RWPE2 (cell line): ENCODE measurements at regions not wholly inside any gene's neighbourhood (a gene's known extent, or its start where the extent isn't known, plus 50 kb on each side); places are given as distances from the start of the nearest gene placed in this dataset.

Experiments used
- ATAC-seq: fragments of 200-7000 bp; cut with Tn5 transposase; 3 replicates; pipeline ENCODE4 v1.9.1; 2021; ENCODE audit warnings: low read depth
- DNase-seq: peaks from one replicate; pipeline ENCODE4 v3.0.0-alpha.2; 2020; ENCODE audit warnings: low spot score
- H3K27ac ChIP-seq: fragments of 450-650 bp; 2 replicates; pipeline ENCODE4 v1.5.1; 2017; ENCODE audit warnings: mild to moderate bottlenecking; ENCODE audit not compliant: poor library complexity, severe bottlenecking
- H3K27me3 ChIP-seq: fragments of 250-450 bp; sonication (Bioruptor Pico); 2 replicates; pipeline ENCODE4 v1.5.1; 2021; ENCODE audit warnings: mild to moderate bottlenecking, moderate library complexity; ENCODE audit not compliant: insufficient read depth, poor library complexity, severe bottlenecking
- H3K36me3 ChIP-seq: fragments of 250-450 bp; sonication (Bioruptor Pico); 2 replicates; pipeline ENCODE4 v1.5.1; 2020; ENCODE audit warnings: low read depth, mild to moderate bottlenecking, moderate library complexity
- H3K4me1 ChIP-seq: fragments of 250-450 bp; sonication (Bioruptor Pico); 2 replicates; pipeline ENCODE4 v1.5.1; 2021; ENCODE audit warnings: mild to moderate bottlenecking, moderate library complexity; ENCODE audit not compliant: insufficient read depth, poor library complexity, severe bottlenecking
- H3K4me3 ChIP-seq: fragments of 250-450 bp; sonication (Bioruptor Pico); 2 replicates; pipeline ENCODE4 v1.5.1; 2021; ENCODE audit warnings: mild to moderate bottlenecking, moderate library complexity; ENCODE audit not compliant: severe bottlenecking
- H3K9me3 ChIP-seq: fragments of 250-450 bp; sonication (Bioruptor Pico); 2 replicates; pipeline ENCODE4 v1.5.1; 2021; ENCODE audit warnings: mild to moderate bottlenecking, moderate library complexity; ENCODE audit not compliant: severe bottlenecking
- CTCF ChIP-seq: fragments of 450-650 bp; IDR thresholded peaks from one replicate; pipeline ENCODE4 v1.5.1; 2017; ENCODE audit warnings: mild to moderate bottlenecking, moderate library complexity; ENCODE audit not compliant: poor library complexity, severe bottlenecking

GRCh38 chr2:219939647-219940046, 312.2 kb downstream of the SLC4A3 start:
- Histone ChIP-seq H3K36me3 (no peaks in the 10 kb centered on the region), H3K27ac (no peak overlapping the region), H3K9me3 (no peaks in the 10 kb centered on the region), H3K4me1 (no peaks in the 10 kb centered on the region), H3K4me3 (no peak overlapping the region), H3K27me3 (no peaks in the 10 kb centered on the region)
- TF ChIP-seq CTCF: no peak
- DNase-seq (no peak), ATAC-seq (no peak)

- Histone ChIP-seq H3K27me3 (no peaks in the 10 kb centered on the region), H3K4me1 (no peaks in the 10 kb centered on the region), H3K4me3 (no peak overlapping the region), H3K36me3 (no peaks in the 10 kb centered on the region), H3K27ac (no peak overlapping the region), H3K9me3 (no peaks in the 10 kb centered on the region)
- ATAC-seq (no peak), DNase-seq (no peak)
- TF ChIP-seq CTCF: no peak
Observed at GRCh38 chr2:219944866-219945265, 317.4 kb downstream of the SLC4A3 start.

GRCh38 chr2:219946021-219946420, 318.6 kb downstream of the SLC4A3 start:
- H3K27ac ChIP-seq: no peak overlapping the region
- no peaks in the 10 kb centered on the region for H3K9me3 ChIP-seq
- no peak for TF ChIP-seq CTCF
- no peak overlapping the region for H3K4me3 ChIP-seq
- H3K4me1 ChIP-seq: no peaks in the 10 kb centered on the region
- no peaks in the 10 kb centered on the region for H3K27me3 ChIP-seq
- DNase-seq (no peak), ATAC-seq (no peak)
- H3K36me3 ChIP-seq: no peaks in the 10 kb centered on the region

GRCh38 chr2:219946529-219946928, 319.1 kb downstream of the SLC4A3 start:
- Histone ChIP-seq H3K27me3 (no peaks in the 10 kb centered on the region), H3K4me3 (no peak overlapping the region), H3K27ac (no peak overlapping the region), H3K36me3 (no peaks in the 10 kb centered on the region), H3K4me1 (no peaks in the 10 kb centered on the region), H3K9me3 (no peaks in the 10 kb centered on the region)
- TF ChIP-seq CTCF: no peak
- ATAC-seq (no peak), DNase-seq (no peak)

- H3K9me3 ChIP-seq: no peaks in the 10 kb centered on the region
- H3K27me3 ChIP-seq: no peaks in the 10 kb centered on the region
- H3K27ac ChIP-seq: no peak overlapping the region
- ATAC-seq: no peak
- H3K4me3 ChIP-seq: no peak overlapping the region
- H3K4me1 ChIP-seq: no peaks in the 10 kb centered on the region
- no peaks in the 10 kb centered on the region for H3K36me3 ChIP-seq
- TF ChIP-seq CTCF: no peak
- DNase-seq: no peak
Observed at GRCh38 chr2:219947575-219947974, 320.1 kb downstream of the SLC4A3 start.
